ENCODE measurements at regions not wholly inside any gene's neighbourhood (a gene's known extent, or its start where the extent isn't known, plus 50 kb on each side); places are given as distances from the start of the nearest gene placed in this dataset.
A peak's percentile ranks its signal among the peaks of the same experiment; 100 is the strongest.

GRCh38 chr3:118167571-118167970 lies 867.1 kb downstream of the IGSF11 start:
- Histone ChIP-seq H3K79me1 (ENCODE audit: low read depth, low read length) (no peaks in the 10 kb centered on the region), H3K9me3 (ENCODE audit: insufficient read depth in 2 of 2, low read depth in 1 of 2, low read length in 1 of 2) (peaks cover 3 to 12% of the 10 kb centered on the region in 2 experiments; a peak in 3 of 4 replicates), H4K91ac (replicated peaks; ENCODE audit: insufficient read length, low read length) (no peak overlapping the region), H4K5ac (ENCODE audit: insufficient read length, low read depth, low read length) (no peak overlapping the region), H3K4ac (replicated peaks; ENCODE audit: insufficient read length, low read depth, low read length) (no peak overlapping the region), H3K4me1 (replicated peaks in 1 of 4; ENCODE audit: control insufficient read depth in 3 of 4, insufficient read depth in 4 of 4, low read length in 3 of 4) (no peaks in the 10 kb centered on the region; a peak in 1 of 7 replicates), H4K8ac (ENCODE audit: extremely low read depth, insufficient read depth, low read length) (no peak overlapping the region), H3K27ac (ENCODE audit: low read depth, low read length) (no peak overlapping the region), H2BK120ac (replicated peaks; ENCODE audit: low read depth, low read length) (no peak overlapping the region), H4K20me1 (replicated peaks in 1 of 2; ENCODE audit: control insufficient read depth in 1 of 2, insufficient read depth in 2 of 2, low read length in 2 of 2) (no peaks in the 10 kb centered on the region), H3K79me2 (ENCODE audit: control insufficient read depth in 1 of 2, insufficient read depth in 2 of 2, low read length in 2 of 2) (no peaks in the 10 kb centered on the region), H3K36me3 (ENCODE audit: control insufficient read depth in 2 of 4, insufficient read depth in 4 of 4, low read length in 3 of 4) (peaks cover 0 to under 1% (median 0%) of the 10 kb centered on the region in 4 experiments; a peak in 1 of 8 replicates), H3K4me3 (ENCODE audit: extremely low read depth in 1 of 4, insufficient read depth in 2 of 4, low read depth in 3 of 4, low read length in 4 of 4) (no peak overlapping the region), H3K18ac (ENCODE audit: extremely low read depth, low read length) (no peak overlapping the region), H2BK15ac (ENCODE audit: low read length) (no peak overlapping the region), H3K9ac (replicated peaks in 1 of 4; ENCODE audit: extremely low read depth in 1 of 4, low read depth in 3 of 4, low read length in 3 of 4) (no peak overlapping the region), H2BK5ac (ENCODE audit: low read depth, low read length) (no peak overlapping the region), H3K56ac (replicated peaks; ENCODE audit: insufficient read length, low read depth, low read length) (no peak overlapping the region), H2BK20ac (ENCODE audit: low read length) (no peak overlapping the region), H2AK5ac (ENCODE audit: low read depth, low read length) (no peak overlapping the region), H2BK12ac (ENCODE audit: low read depth, low read length) (no peak overlapping the region), H3K23me2 (ENCODE audit: low read depth, low read length) (no peaks in the 10 kb centered on the region), H3K27me3 (replicated peaks in 1 of 4; ENCODE audit: control insufficient read depth in 3 of 4, extremely low read depth in 1 of 4, insufficient read depth in 3 of 4, low read length in 3 of 4) (no peaks in the 10 kb centered on the region), H2AFZ (ENCODE audit: low read length) (0 out of 2 replicates have a peak overlapping the region, but pooled peaks have one; percentile 27), H3K23ac (ENCODE audit: insufficient read length) (no peak overlapping the region), H3K4me2 (ENCODE audit: insufficient read depth in 1 of 2, low read depth in 2 of 2, low read length in 2 of 2) (no peak overlapping the region), H3K14ac (ENCODE audit: insufficient read length) (no peak overlapping the region)
- 90% methylated on average over 2 of the region's 2 CpGs; no CpG with 5 or more reads in 1 of the 2 experiments for WGBS, 2 experiments (ENCODE audit: extremely low coverage in 1 of 2, insufficient coverage in 1 of 2, insufficient read length in 1 of 2, insufficient replicate concordance in 2 of 2, low coverage in 1 of 2, low lambda C conversion rate in 2 of 2, missing lambda C conversion rate in 1 of 2)
- ChIA-PET POLR2A (ENCODE audit: partially characterized antibody) (no interaction called here), CTCF (ENCODE audit: partially characterized antibody) (no interaction called here)
- DNase-seq (ENCODE audit: low read depth in 1 of 2, low spot score in 2 of 2) (no peak), FAIRE-seq (no peak)
- no peak for TF ChIP-seq CBX8 (IDR thresholded peaks at IDR 0.05; ENCODE audit: borderline replicate concordance, low read depth, low read length)
- no peak for TF ChIP-seq POU5F1 (IDR thresholded peaks at IDR 0.05; ENCODE audit: low read depth, low read length)
